Epithelial cell of proximal tubule (primary cell): ENCODE measurements at regions not wholly inside any gene's neighbourhood (a gene's known extent, or its start where the extent isn't known, plus 50 kb on each side); places are given as distances from the start of the nearest gene placed in this dataset.

Experiments
- DNase-seq: peaks from one replicate; pipeline ENCODE4 v3.0.0-alpha.2; 2011; ENCODE audit warnings: low read depth
- H3K4me3 ChIP-seq: 2 replicates; pipeline ENCODE4 v1.5.1; 2011; ENCODE audit warnings: low read depth, mild to moderate bottlenecking, low read length
- TF ChIP-seq, protein P1 (sequence below): conservative IDR thresholded peaks from 2 replicates; pipeline ENCODE4 v1.5.1; 2012; ENCODE audit warnings: low read depth, mild to moderate bottlenecking, low read length

DNA sequence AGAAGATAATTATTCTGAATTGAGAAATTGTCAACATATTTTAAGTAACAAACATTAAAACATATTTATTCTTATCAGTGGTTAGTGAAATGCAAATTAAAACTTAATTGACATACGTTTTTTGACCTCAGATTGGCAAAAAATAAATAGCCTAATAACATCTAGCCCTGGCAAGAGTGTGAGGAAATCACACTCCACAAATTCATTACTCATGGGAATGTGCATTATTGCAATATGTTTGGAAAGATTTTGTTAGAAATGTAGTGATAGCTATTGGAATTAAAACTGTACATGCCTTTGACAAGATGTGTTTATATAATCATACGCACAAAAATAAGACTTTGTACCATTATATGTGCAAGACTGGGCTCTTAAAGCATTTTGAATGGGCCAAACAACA is 168.6 kb downstream of the KITLG start:
- TF ChIP-seq, protein P1, sequence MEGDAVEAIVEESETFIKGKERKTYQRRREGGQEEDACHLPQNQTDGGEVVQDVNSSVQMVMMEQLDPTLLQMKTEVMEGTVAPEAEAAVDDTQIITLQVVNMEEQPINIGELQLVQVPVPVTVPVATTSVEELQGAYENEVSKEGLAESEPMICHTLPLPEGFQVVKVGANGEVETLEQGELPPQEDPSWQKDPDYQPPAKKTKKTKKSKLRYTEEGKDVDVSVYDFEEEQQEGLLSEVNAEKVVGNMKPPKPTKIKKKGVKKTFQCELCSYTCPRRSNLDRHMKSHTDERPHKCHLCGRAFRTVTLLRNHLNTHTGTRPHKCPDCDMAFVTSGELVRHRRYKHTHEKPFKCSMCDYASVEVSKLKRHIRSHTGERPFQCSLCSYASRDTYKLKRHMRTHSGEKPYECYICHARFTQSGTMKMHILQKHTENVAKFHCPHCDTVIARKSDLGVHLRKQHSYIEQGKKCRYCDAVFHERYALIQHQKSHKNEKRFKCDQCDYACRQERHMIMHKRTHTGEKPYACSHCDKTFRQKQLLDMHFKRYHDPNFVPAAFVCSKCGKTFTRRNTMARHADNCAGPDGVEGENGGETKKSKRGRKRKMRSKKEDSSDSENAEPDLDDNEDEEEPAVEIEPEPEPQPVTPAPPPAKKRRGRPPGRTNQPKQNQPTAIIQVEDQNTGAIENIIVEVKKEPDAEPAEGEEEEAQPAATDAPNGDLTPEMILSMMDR: no peak
- H3K4me3 ChIP-seq: no peak overlapping the region
- DNase-seq: no peak

DNA sequence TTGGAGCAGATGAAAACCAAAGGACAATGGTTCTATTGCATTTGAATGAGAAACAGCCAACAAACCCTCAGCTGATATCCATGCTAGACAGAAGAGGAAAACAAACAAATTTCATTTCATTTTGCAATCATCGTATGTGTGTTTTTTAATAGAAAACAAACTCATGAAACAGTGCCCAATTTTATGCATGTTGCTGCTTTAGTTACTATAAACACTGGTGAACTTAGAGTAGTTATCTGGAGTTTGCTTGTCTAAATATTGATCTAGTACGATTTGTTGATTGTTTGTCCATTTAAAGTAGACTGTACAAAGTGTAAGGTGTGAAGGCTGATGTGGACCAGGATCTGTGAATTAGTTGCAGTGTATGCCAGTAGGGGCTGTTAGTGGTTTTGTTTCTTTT is 166.6 kb downstream of the KITLG start:
- H3K4me3 ChIP-seq: no peak overlapping the region
- TF ChIP-seq, protein P1: no peak
- no peak for DNase-seq

DNA sequence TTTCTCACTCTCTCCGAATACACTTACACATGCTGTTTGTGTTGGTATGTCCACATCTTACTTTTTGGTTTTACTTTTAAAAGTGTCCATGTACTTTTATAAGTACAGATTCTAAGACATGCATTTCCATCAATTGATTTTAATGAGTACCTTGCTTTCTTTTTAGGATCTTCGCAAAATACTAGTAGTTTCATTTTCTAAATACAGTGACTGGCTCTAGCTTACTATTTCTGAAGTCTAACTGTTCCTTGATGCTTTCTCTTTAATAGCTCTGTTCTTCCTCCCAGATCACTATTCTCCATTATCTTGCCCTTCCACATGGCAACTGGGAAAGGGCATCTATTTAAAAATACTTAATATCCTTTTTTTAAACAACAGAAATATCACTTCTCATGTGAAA is 164.1 kb downstream of the KITLG start:
- TF ChIP-seq, protein P1: no peak
- DNase-seq: no peak
- H3K4me3 ChIP-seq: no peak overlapping the region

DNA sequence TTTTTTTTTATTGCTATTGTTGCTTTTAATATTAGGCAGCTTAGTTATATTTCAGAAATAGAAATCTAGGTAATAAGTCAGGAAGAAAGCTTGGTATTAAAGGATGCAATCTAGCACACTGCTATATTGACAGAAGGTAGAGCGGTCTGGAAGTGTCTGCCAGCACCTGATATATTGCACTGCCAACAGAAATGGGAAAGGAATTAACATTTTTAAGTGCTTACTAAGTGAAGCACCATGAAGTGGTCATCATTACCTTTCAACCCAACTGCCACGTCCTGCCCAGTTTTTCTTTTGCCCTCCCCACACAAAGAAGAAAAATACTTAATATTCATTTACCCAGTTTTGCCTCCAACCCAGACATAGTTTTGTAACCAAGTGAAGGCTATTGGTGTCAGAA is 163.5 kb downstream of the KITLG start:
- H3K4me3 ChIP-seq: no peak overlapping the region
- TF ChIP-seq, protein P1: no peak
- DNase-seq: no peak

DNA sequence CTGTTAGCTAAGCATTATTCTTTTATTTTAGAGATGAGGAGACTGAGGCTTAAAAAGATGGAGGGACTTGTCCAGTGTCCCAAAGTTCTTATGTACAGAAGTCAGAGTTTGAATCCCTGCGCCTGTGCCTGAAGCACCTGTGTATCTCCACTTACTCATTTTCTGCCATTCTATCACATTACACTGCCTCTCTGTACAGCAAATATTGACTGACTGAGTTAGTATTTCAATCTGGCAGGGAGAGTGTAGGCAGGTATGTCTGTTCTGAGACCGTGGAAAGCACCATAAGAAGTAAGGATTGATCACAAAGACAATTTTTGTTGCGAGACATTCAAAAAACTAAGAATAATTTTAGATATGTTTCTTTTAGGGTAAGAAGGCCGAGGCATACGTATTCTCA is 162.7 kb downstream of the KITLG start:
- no peak for DNase-seq
- TF ChIP-seq, protein P1: no peak
- no peak overlapping the region for H3K4me3 ChIP-seq

DNA sequence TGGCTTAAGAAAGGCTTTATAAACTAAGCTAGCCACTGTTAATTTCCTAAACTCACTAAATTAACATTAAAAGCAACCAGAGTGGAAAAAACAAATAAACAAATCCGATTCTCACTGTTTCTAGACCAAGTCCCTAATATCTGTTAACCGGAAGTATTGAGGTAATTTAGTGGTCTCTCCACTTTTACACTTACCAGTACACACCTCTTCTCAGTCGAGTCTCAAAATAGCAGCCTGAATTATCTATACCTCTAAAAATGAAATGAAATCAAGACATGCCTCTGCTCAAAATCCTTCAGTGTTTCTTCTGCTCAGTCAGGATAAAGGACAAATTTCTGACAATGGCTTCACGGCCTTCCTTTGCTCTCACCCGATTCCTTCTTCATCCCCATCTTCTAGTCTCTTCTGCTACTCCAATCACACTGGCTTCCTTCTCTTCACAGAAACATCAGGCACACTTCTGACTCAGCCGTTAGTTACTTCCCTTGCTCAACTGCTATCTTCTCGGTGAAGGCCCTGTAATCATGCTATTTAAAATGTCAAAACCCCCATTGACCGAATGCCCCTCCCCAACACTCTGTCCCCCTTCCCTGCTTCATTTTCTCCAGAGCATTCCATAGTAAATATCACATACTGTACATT is 161.3 kb downstream of the KITLG start:
- no peak for DNase-seq
- TF ChIP-seq, protein P1: no peak
- no peak overlapping the region for H3K4me3 ChIP-seq

DNA sequence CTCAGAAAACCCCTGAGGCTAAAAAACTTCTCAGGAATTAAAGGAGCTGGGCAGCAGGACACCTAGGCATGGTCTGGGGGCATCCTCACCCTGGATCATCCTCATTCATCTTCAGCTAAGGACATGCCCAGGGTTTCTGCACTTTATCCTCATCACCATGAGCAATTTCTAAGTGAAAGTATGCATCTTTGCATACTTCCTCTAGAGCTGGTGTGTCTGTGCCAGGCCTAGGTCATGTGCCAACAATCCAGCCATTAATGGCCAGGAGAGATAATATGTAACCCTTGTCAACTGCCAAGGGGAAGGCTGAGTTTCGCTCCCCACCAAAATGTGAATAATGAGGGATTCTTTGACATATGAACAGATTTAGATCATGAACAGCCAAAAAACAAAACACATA is 160.5 kb downstream of the KITLG start:
- H3K4me3 ChIP-seq: no peak overlapping the region
- DNase-seq: no peak
- TF ChIP-seq, protein P1: no peak
